ENCODE measurements at regions not wholly inside any gene's neighbourhood (a gene's known extent, or its start where the extent isn't known, plus 50 kb on each side); places are given as distances from the start of the nearest gene placed in this dataset.
"Not testable (repeated sequence)": the region's sequence is repeated elsewhere in the genome, so short reads cannot be mapped to it uniquely, and the experiment has no call there.

DNA sequence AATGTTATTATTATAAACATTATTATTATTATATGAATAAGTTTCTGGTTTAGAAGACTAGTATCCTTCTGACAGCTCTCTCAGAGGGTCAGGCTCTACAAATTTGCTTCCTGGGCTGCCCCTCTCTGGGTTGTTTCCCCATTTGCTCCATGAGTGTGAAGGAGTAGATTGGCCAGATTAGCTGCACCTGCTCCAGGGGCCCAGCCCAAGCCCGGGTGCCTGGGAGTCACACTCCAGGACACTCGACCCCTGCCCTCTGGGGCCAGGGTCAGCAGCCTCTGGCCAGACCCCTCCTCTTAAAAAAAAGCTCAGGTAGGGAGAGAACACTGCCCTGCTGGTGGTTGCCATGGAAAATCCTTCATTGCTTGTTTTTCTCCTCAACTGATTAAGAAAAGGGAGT, 169.0 kb upstream of the FOXD4L5 start:
- not testable (repeated sequence) for DNase-seq (ENCODE audit: low read depth in 2 of 2)

DNA sequence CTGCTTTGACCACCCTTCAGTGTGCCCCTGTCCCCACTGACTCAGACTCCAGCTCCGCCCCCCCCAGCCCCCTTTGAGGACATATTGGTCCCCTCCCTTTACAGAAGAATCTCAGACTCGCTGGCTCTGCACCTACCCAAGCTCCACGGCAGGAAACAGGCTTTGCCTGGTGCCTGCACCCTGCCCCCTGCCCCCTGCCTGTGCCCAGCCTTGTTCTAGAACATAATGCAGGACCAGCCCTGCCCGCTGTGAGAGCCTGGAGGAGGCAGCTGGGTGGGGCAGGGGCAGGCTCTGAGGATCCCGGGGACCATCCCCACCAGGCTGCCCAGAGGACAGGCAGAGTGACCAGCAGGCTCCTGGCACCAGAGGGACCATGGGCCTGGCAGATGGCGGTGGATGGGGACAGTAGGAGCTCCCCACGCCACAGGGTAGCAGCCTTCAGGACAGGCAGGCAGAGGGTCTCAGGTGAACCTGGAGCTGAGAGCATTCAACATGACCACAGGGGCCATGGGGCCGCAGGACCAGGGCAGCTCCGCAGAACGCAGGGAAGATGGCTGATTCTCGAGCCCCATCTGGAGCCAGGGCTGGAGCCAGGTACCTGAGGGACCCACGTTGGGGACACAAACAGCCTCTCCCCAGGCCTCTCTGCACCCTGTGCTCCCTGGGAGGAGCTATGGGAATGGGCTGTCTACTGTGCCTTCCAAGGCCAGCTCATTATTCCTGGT, 165.0 kb upstream of the FOXD4L5 start:
- not testable (repeated sequence) for DNase-seq (ENCODE audit: low read depth in 2 of 2)

DNA sequence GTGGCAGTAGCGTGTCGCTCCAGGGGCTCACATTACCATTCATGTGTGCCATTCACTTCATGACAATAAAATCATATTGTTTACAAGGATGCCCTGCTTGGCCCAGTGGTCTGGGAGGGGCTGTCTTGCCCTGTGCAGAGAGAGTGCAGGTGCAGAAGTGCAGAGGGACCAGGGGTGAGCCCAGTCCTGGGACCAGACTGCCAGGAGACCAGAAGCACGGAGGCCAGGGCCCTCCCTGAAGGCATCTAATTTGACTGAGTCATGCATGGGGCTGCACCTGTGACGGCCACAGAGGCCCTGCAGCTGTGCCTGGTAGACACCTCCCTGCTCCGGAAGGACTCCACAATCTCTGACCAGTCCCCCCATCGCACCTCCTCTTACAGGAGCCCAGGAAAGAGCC, 164.4 kb upstream of the FOXD4L5 start:
- no peak for DNase-seq (ENCODE audit: low read depth in 2 of 2)

DNA sequence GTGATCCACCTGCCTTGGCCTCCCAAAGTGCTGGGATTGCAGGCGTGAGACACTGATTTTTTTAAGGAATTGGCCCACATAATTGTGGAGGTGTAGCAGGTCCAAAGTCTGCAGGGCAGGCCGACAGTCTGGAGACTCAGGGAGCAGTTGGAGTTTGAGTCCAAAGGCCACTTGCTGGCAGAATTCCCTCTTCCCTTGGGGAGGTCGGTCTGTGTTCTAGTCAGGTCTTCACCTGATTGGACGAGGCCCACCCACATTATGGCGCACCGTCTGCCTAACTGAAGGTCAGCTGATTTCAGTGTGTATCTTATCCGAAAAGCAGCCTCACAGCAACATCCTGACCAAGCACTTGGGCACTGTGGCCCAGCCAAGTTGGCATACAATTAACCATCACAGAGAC, 162.1 kb upstream of the FOXD4L5 start:
- not testable (repeated sequence) for DNase-seq (ENCODE audit: low read depth in 2 of 2)

DNA sequence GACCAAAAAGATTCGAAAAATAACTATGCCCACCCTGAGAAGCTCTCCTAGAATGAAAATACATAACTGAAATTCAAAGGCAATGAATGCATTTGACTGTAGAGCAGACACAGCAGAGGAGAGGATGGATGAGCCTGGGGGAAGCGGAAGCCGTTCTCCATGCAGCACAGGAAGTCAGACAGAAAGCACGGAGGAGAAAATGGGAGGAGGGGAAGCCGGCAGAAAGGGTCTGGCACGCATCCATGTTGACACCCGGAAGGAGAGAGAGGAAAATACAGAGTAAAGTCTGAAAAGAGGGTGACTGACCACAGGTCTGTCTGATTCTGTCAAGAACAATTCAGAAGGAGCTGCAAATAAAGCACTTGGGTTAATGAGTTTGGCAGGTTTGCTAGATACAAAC, 161.0 kb upstream of the FOXD4L5 start:
- not testable (repeated sequence) for DNase-seq (ENCODE audit: low read depth in 2 of 2)

DNA sequence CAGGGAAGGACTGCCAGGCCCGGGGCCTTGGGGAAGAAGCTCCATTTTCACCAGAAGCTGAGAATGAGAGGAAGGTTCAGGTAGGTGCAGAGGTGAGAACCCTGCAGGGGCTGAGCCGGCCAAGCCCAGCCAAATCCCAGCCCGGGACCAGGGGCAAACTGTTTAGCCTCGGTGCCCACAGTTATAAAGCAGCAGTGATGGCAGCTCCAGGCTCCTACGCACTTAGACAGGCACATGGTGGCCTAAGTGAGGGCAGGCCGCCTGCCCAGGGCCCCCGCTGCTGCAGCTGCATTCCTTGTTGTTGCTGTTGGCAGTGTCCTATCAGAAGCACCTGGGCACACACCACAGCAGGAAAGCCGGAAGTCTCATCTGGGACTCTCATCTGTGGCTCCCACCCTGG, 159.9 kb upstream of the FOXD4L5 start:
- DNase-seq (ENCODE audit: low read depth in 2 of 2), result no peak

DNA sequence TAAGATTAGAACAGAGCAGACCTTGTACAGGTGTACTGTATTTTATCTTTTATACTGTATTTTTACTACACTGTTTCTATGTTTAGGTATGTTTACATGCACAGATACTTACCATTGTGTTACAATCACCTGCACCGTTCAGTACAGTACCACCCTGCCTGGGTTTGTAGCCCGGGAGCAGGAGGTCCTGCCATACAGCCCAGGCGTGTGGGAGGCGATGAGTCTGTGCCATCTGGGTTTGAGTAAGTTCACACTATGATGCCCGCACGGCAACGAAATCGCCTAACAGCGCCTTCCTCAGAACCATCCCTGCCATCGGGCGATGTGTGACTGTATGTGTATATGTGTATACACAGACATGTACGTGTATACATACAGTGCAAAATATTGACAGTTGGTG, 157.1 kb upstream of the FOXD4L5 start:
- not testable (repeated sequence) for DNase-seq (ENCODE audit: low read depth in 2 of 2)

DNA sequence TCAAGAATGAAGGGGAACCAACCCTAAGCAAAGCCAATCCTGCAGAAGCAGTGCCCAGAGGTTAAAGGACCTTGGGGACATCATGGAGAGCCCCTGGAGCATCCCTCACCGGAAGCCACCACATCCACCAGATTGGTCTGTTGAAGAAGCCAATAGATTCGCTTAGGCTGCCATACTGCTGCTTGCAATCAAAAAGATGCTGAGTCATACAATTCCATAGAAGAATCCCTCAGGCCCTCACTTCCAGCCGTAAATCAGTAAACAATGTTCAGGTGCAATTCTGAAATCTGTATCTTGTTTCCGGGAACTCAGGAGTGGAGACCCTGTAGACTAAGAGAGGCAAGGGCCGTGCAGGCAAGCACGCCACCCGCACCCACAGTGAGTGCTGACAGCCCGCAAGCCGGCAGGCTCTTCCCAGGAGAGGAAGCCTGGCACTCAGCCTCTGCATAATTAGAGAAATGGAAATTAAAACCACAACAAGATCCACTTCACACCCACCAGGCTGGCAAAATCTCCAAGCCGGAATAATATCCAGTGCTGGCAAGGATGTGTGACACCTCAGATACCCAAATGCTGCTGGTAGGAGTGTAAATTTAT, 156.4 kb upstream of the FOXD4L5 start:
- DNase-seq (ENCODE audit: low read depth in 2 of 2), result not testable (repeated sequence)

DNA sequence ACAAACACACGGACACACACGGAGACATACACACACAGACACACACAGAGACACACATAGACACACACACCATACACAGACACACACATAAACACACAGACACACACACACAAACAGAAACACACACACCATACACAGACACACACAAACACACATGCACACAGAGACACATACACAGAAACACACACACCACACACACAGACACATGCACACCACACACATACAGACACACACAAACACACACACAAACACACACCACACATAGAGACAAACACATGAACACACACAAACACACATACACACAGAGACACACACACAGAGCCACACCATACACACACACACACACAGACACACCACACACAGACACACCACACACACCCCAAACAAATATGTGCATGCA, 152.7 kb upstream of the FOXD4L5 start:
- DNase-seq (ENCODE audit: low read depth in 2 of 2), result no peak

DNA sequence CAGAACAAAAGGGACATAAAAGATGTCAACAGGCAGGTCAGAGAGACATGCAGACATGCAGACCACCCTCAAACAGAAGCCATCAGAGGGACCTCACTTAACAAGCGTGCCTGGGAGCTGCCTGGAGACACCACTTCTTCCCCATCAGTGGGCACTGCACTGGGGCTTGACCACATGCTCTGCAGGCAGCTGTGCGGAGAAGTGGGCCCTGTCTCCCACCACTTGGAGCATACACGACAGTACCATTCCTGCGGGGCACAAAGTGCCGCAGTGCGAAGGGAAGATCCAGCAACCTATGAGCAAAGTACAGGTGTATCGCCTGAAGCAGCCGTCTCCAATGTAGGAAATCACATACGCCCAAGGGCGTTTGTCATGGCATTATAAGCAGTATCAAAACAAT, 150.5 kb upstream of the FOXD4L5 start:
- no peak for DNase-seq (ENCODE audit: low read depth in 2 of 2)

DNA sequence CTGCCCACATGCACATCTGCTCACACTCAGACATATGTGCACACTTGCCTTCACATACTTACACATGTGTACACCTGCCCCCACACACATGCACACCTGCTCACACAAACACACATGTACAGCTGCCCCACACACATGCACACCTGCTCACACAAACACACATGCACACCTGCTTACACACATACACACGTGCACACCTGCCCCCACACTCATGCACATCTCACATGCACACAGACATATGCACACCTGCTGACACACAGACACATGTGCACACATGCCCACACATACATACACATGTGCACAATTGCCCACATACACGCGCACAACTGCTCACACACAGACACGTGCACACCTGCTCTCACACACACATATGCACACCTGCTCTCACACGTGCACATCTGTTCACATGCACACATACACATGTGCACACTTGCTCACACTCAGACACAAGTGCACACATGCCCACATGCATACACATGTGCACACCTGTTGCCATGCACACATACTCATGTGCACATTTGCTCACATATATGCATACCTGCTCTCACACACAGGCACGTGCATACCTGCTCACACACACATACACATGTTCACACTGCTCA, 147.8 kb upstream of the FOXD4L5 start:
- DNase-seq (ENCODE audit: low read depth in 2 of 2), result no peak

DNA sequence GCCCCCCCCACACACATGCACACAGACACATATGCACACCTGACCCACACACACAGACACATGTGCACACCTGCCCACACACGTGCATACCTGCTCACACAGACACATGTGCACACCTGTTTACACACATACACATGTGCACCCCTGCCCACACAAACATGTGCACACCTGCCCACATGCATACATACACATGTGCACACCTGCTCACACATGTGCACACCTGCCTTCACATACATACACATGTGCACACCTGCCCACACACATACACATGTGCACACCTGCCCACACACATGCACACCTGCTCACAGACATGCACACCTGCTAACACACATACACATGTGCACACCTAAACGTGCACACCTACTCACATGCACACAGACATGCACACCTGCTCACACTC, 147.0 kb upstream of the FOXD4L5 start:
- no peak for DNase-seq (ENCODE audit: low read depth in 2 of 2)

DNA sequence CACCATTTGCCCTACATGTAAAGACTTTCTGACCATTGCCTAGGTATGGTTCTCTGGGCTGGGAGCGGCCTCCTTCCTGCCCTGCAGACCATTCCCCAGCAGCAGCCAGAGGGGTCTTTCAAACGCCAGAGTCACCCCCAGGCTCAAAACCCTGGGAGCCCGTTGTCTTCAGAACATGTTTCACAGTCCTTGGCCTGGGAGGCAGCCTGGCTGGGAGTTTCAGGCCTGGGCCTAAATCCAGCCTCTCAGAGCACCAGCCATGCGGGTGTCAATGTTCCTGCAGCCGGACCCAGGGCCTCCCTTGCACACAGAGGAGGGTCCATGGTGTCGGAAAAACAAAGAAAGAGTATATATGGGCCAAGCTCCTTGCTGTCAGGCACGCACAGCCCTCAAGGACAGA, 145.2 kb upstream of the FOXD4L5 start:
- DNase-seq (ENCODE audit: low read depth in 2 of 2), result no peak

DNA sequence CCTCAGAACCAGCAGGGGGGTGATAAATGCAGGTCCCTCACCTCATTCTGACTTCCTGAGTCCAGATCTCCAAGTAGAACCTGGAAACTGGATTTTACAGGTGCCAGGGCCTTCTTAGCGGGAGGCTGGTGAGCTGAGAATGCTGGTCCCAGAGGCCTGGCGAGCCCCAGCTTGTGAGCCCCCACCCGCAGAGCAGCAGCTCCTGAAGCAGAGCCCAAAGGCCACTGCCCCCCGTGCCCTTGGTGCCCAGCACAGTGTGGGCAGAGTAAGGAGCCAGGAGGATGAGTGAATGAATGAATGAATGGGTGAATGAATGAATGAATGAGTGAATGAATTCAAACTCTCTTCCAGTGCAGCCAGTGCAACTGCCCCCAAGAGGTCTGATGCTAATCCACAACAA, 142.4 kb upstream of the FOXD4L5 start:
- DNase-seq (ENCODE audit: low read depth in 2 of 2), result not testable (repeated sequence)

DNA sequence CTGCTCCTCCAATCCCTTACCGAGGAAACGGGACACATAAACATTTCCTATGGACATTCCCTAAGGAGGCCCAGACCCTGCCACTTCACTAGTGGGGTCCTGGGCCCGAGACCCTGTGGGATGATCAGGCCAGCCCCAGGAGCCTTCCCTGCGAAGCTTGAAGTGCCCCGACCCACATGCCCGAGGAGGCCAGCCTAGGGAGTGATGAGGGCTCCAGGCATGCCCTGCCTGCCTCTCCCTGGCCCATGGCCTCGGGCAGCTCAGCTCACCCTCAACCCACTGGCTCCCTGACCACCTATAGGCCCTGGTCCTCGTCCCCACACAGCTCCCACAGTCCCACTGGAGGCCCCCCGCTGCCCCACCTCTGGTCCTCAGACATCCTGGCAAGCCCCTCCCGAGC, 141.8 kb upstream of the FOXD4L5 start:
- not testable (repeated sequence) for DNase-seq (ENCODE audit: low read depth in 2 of 2)

DNA sequence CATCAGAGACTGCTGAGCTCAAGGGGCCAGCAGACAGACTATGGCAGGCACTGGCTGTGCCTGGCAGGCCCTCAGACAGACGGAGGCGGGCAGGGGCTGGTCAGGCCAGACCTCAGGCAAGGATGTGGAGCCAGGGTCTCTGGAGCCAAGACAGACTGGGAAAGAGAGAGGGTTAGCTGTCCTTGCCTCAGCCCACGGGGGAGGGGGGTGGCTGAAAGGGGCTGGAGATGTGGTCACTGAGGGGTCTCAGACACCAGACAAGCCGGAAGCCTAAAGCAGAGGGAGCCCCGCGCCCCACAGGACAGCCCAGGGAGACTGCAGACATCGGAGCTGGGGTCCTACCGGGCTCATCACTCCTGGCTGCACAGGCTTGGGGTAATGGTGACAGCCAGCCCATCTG, 141.2 kb upstream of the FOXD4L5 start:
- DNase-seq (ENCODE audit: low read depth in 2 of 2), result no peak

DNA sequence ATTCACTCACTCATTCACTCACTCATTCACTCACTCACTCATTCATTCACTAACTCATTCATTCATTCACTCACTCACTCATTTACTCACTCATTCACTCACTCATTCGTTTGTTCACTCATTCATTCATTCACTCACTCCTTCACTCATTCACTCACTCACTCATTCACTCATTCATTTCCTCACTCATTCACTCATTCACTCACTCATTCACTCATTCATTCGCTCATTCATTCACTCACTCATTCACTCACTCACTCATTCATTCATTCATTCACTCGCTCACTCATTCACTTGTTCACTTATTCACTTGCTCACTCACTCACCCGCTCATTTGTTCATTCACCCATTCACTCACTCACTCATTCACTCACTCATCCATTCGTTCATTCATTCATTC, 140.2 kb upstream of the FOXD4L5 start:
- DNase-seq (ENCODE audit: low read depth in 2 of 2), result not testable (repeated sequence)

DNA sequence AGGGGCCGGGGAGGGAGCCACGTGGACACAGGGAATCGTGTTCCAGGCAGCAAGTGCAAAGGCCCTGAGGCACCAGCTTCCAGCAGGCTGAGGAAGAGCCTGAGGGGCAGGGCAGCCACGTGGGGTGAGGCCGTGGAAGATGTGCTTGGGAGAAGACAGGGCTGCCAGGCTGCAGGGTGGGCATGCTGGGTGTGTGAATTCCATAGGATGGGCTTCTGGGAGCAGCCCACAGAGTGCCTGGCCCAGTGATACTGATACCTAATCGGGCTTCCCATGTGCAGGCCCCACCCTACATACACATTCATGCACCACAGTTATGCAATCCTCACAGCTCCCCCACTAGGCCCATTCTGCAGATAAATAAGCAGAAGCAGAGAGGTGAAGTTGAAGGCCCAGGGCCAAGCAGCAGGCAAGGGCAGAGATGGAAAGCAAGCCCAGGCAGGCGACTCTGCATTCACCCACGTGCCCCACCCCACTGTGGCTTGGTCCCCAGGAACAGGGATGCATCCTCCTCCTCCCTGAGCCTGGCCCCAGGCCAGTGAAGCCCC, 139.5 kb upstream of the FOXD4L5 start:
- DNase-seq (ENCODE audit: low read depth in 2 of 2), result not testable (repeated sequence)

DNA sequence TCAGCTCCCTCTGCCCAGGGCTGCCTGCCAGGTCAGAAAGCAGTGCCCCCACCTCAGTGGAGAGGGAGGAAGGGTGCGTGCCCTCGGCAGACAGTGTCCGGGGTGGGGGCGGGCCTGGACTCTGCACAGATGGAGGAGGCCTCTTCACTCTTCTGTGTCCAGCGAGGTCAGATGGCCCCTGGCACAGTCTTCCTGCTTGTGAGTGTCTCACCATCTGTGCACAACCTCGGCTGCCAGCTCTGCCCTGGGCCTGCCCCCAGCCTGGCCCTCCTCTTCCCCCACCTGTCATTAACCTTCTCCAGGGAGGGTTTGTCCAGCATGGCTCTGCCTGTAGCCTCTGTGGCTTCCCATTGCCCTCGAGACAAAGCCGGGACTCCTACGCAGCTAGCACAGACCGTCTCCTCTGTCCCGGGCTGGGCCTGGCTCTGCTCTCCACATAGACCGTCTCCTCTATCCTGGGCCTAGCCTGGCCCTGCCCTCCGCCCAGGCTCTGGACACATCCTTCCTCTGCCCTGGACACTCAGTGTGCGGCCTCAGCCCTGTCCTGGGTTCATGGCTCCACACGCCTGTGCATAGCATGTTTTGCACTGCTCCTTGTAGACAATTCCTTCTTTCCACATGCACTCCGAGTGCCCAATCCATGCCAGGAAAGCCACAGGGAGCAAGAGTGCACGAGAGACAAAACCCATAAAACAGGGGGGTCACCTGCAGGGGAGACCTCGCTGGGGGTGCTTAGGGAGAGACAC, 138.9 kb upstream of the FOXD4L5 start:
- DNase-seq (ENCODE audit: low read depth in 2 of 2), result not testable (repeated sequence)

DNA sequence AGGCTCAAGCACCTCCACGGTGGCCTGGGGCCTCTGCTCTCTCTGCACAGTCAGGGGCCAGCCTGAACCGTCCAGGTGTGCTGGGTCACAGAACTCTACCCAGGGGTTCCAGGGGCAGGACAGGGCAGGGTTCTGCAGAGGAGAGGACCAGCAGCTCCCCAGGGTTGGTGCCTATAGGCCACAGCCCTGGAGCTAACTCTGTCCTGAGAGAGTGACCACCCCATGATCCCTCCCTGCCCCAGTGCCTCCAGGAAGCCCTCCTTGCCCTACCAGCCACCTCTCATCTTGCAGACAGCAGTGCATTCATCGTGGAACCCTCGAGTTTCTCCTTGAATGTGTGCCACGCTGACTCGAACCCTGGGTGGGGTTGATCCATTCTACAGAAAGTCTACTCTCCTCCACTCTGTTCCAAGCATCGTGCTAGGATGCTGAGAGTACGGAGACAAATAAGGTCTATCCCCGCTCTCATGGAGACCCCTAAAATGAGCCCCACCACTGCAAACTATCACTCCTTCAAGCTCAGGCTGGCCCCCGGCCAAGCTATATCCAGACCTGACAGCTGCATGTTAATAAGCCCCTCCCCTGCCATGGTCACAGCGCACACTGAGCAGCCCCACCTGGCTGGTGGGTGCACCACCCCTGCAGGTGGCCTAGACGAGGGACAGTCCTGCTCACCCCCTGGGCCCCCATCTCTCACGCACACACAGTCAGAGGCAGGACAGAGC, 138.1 kb upstream of the FOXD4L5 start:
- not testable (repeated sequence) for DNase-seq (ENCODE audit: low read depth in 2 of 2)

DNA sequence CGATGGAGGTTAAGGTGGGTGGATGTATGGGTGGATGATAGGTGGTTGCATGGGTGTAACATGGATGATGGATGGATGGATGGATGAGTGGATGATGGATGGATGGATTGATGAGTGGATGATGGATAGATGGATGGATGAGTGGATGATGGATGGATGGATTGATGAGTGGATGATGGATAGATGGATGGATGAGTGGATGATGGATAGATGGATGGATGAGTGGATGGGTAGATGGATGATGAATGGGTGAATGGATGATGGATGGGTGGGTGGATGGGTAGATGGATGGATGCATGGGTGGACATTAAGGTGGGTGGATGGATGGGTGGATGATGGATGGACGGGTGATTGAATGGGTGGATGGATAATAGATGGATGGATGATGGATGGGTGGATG, 136.5 kb upstream of the FOXD4L5 start:
- not testable (repeated sequence) for DNase-seq (ENCODE audit: low read depth in 2 of 2)

DNA sequence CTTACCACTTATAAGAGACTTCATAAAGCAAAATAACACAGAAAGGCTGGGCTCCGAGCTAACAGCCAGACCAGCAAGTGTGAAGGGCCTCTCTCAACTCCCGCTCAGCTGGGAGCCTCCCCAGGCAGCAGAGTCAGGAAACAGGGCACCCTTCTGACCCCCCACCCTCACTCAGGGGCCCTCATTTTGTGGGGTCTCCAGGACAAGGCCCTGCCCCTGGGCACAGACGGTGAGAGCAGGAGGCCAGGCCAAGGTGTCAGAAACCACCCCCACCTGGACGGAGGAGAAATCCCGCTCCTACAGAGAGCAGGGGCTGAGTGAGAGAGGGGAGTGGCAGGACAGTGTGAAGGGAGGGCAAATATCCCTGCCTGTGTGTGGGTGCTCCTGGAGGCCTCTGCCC, 135.8 kb upstream of the FOXD4L5 start:
- DNase-seq (ENCODE audit: low read depth in 2 of 2), result no peak
